GM06990 (cell line): ENCODE measurements at regions not wholly inside any gene's neighbourhood (a gene's known extent, or its start where the extent isn't known, plus 50 kb on each side); places are given as distances from the start of the nearest gene placed in this dataset.

ENCODE experiments used
- DNase-seq: peaks from one replicate; pipeline ENCODE4 v3.0.0-alpha.2; 2011; ENCODE audit not compliant: insufficient read length; ENCODE audit errors: extremely low read depth
- H3K27me3 ChIP-seq: replicated peaks from 2 replicates; pipeline ENCODE4 v1.6.0; 2011; ENCODE audit warnings: low read length; ENCODE audit not compliant: control insufficient read depth, insufficient read depth
- H3K36me3 ChIP-seq: 2 replicates; pipeline ENCODE4 v1.5.1; 2011; ENCODE audit warnings: low read length; ENCODE audit not compliant: control insufficient read depth, insufficient read depth
- H3K4me3 ChIP-seq: replicated peaks from 2 replicates; pipeline ENCODE4 v1.5.1; 2011; ENCODE audit warnings: low read depth, mild to moderate bottlenecking, control low read depth, low read length
- TF ChIP-seq, protein P1 (sequence below): IDR thresholded peaks from 2 replicates; pipeline ENCODE4 v1.5.1; 2011; ENCODE audit warnings: low read length, control low read depth, mild to moderate bottlenecking, inconsistent platforms; ENCODE audit not compliant: insufficient read depth, poor library complexity, severe bottlenecking

DNA sequence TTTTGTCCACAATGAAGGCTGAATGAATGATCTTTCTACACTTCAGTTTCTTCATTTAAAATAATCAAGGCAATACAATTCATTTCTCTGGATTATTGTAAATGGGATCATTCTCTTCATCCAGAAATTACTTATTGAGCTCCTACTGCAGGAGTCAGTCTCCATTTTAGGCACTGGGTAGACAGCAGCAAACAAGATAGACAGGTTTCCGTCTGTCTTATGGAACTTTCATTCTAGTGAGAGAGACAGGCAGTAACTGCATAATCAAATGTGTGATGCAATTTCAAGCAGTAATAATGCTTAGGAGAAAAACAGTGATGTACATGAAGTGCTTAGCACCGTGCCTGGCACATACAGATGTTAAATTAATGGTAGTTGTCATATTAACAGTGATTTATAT is 118.9 kb downstream of the SUDS3 start:
- Histone ChIP-seq H3K27me3 (no peaks in the 10 kb centered on the region), H3K4me3 (no peak overlapping the region), H3K36me3 (no peaks in the 10 kb centered on the region)
- TF ChIP-seq, protein P1, sequence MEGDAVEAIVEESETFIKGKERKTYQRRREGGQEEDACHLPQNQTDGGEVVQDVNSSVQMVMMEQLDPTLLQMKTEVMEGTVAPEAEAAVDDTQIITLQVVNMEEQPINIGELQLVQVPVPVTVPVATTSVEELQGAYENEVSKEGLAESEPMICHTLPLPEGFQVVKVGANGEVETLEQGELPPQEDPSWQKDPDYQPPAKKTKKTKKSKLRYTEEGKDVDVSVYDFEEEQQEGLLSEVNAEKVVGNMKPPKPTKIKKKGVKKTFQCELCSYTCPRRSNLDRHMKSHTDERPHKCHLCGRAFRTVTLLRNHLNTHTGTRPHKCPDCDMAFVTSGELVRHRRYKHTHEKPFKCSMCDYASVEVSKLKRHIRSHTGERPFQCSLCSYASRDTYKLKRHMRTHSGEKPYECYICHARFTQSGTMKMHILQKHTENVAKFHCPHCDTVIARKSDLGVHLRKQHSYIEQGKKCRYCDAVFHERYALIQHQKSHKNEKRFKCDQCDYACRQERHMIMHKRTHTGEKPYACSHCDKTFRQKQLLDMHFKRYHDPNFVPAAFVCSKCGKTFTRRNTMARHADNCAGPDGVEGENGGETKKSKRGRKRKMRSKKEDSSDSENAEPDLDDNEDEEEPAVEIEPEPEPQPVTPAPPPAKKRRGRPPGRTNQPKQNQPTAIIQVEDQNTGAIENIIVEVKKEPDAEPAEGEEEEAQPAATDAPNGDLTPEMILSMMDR = no peak
- DNase-seq = no peak

DNA sequence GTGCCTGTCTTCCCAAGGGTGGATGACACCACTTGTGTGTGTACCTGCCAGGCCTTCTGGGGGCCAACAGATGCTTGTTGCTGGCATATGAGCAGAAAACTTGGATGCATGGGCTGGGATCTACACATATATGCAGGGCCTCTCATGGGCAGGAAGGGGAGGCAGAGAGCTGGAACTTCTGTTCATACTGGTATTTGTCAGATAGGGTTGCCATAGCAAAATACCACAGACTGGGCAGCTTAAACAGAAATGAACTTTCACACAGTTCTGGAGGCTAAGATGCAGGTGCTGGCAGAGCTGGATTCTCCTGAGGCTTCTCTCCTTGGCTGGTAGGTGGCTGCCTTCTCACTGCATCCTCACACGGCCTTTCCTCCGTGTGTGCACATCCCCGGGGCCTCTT is 121.8 kb downstream of the SUDS3 start:
- TF ChIP-seq, protein P1 = no peak
- H3K36me3 ChIP-seq = no peaks in the 10 kb centered on the region
- no peaks in the 10 kb centered on the region for H3K27me3 ChIP-seq
- DNase-seq = no peak
- H3K4me3 ChIP-seq = no peak overlapping the region

DNA sequence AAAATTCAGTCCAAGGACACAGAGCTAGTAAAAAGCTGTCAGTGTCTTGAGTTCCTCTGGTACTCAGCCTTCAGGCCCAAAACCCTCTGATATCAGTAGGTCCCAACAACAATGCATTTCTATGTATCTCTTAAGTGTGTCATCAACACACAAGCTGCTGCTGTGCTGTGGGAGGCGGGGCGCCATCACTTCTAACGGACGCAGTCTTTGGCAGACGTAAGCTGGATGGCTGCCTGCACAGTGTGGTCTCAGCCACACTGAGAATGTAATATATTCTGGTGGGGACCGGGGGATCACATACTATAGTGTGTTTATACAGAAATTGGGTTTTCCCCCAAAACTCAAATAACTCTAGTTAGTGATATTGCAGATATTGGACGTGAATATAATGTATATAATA is 123.9 kb downstream of the SUDS3 start:
- DNase-seq = no peak
- TF ChIP-seq, protein P1 = no peak
- H3K4me3 ChIP-seq = no peak overlapping the region
- no peaks in the 10 kb centered on the region for H3K27me3 ChIP-seq
- H3K36me3 ChIP-seq = no peaks in the 10 kb centered on the region

DNA sequence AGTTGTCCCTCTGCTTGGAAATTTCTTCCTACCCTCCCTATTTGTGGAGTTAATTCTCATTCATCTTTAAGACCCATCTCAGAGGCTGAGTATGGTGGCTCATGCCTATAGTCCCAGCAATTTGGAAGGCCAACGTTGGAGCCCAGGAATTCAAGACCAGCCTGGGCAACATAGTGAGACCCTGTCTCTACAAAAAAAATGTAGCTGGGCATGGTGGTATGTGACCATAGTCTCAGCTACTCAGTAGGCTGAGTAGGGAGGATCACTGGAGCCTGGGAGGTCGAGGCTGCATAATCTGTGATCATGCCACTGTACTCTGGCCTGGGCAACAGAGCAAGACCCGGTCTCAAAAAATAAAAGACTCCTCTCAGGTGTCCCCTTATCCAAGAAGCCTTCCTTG is 125.1 kb downstream of the SUDS3 start:
- TF ChIP-seq, protein P1 = no peak
- Histone ChIP-seq H3K4me3 (no peak overlapping the region), H3K27me3 (no peaks in the 10 kb centered on the region), H3K36me3 (no peaks in the 10 kb centered on the region)
- no peak for DNase-seq

DNA sequence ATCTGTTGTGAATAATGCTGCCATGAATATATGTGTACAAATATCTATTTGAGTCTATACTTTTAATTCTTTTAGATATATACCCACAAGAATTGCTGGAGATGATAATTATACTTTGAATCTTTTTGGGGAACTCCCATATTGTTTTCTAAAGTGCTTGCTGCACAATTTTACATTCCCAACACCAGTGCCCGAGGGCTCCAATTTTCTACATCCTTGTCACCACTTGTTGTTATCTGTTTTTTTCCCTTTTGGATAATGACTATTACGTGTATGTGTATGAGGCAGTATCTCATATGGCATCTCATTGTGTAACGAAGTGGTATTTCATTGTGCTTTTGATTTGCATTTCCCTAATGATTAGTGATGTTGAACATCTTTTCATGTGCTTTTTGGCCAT is 127.1 kb downstream of the SUDS3 start:
- no peaks in the 10 kb centered on the region for H3K36me3 ChIP-seq
- no peak overlapping the region for H3K4me3 ChIP-seq
- no peak for DNase-seq
- no peaks in the 10 kb centered on the region for H3K27me3 ChIP-seq
- TF ChIP-seq, protein P1 = no peak

DNA sequence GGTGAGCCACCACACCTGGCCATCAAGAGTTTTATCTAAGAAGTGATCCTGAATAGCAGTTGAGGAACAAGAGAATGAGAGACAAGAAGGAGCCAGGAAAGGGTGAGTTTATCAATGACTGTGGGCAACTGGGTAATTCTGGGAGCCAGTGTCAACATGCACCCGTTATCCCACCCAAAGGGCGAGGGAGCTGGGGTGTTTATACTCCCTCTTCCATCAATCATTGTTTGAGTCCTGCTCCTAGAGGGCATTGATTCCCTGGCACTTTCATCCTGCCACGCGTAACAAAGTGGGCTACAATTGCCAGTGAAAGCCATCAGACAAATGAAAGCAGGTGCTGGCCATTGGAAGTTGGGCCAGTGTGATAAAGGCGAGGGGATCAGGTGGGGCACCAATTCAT is 136.3 kb downstream of the SUDS3 start:
- Histone ChIP-seq H3K27me3 (no peaks in the 10 kb centered on the region), H3K36me3 (no peaks in the 10 kb centered on the region), H3K4me3 (no peak overlapping the region)
- TF ChIP-seq, protein P1 = no peak
- DNase-seq = no peak
